ENCODE measurements at regions not wholly inside any gene's neighbourhood (a gene's known extent, or its start where the extent isn't known, plus 50 kb on each side); places are given as distances from the start of the nearest gene placed in this dataset.

DNA sequence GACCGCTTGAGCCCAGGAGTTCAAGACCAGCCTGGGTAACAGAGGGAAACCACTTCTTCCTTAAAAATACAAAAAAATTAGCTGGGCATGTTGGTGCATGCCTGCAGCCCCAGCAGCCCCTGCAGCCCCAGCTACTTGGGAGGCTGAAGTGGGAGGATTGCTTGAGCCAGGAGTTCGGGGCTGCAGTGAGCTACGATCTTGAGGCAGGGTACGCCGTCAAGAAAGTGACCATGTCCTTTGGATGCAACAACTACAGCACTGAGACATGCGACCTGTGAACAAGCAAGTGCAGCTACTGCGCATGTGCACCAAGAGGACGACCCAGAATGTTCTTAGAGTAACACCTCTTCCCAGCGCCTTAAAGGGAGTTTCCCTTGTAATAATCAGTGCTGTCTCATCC, 66.6 kb upstream of the ZNF479 start:
- H3K4me1 ChIP-seq (ENCODE audit: low read depth, poor library complexity, severe bottlenecking): no peaks in the 10 kb centered on the region
- H3K36me3 ChIP-seq (ENCODE audit: insufficient read depth): no peaks in the 10 kb centered on the region
- no peak overlapping the region for H3K4me3 ChIP-seq (IDR thresholded peaks at IDR 0.05; ENCODE audit: insufficient read depth, low read depth, low read length)
- H3K27me3 ChIP-seq (ENCODE audit: insufficient read depth, low read depth): no peaks in the 10 kb centered on the region
- H3K4me2 ChIP-seq: no peak overlapping the region
- no peaks in the 10 kb centered on the region for H3K79me2 ChIP-seq (ENCODE audit: insufficient read depth, low read depth)
- H3K27ac ChIP-seq: no peak overlapping the region
- no peak overlapping the region for H3K9ac ChIP-seq
- H4K20me1 ChIP-seq (ENCODE audit: insufficient read depth): no peaks in the 10 kb centered on the region
- TF ChIP-seq, protein P1, sequence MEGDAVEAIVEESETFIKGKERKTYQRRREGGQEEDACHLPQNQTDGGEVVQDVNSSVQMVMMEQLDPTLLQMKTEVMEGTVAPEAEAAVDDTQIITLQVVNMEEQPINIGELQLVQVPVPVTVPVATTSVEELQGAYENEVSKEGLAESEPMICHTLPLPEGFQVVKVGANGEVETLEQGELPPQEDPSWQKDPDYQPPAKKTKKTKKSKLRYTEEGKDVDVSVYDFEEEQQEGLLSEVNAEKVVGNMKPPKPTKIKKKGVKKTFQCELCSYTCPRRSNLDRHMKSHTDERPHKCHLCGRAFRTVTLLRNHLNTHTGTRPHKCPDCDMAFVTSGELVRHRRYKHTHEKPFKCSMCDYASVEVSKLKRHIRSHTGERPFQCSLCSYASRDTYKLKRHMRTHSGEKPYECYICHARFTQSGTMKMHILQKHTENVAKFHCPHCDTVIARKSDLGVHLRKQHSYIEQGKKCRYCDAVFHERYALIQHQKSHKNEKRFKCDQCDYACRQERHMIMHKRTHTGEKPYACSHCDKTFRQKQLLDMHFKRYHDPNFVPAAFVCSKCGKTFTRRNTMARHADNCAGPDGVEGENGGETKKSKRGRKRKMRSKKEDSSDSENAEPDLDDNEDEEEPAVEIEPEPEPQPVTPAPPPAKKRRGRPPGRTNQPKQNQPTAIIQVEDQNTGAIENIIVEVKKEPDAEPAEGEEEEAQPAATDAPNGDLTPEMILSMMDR (conservative IDR thresholded peaks at IDR 0.05; ENCODE audit: low read depth, low read length): no peak
- no peak overlapping the region for H2AFZ ChIP-seq (ENCODE audit: low read depth)

DNA sequence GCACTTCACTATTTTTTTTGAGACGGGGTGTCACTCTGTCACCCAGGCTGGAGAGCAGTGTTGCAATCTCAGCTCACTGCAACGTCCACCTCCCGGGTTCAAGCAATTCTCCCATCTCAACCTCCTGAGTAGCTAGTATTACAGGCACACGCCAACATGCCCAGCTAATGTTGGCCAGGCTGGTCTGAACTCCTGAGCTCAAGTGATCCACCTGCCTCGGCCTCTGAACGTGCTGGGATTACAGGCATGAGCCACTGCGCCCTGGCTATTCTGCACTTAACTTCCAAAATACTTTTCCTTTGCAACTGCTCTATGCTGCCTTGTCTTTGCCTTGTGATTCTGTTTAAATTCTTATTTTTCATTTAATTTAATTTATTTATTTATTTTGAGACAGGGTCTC, 67.0 kb upstream of the ZNF479 start:
- Histone ChIP-seq H3K27ac (no peak overlapping the region), H4K20me1 (ENCODE audit: insufficient read depth) (no peaks in the 10 kb centered on the region), H3K27me3 (ENCODE audit: insufficient read depth, low read depth) (no peaks in the 10 kb centered on the region), H3K36me3 (ENCODE audit: insufficient read depth) (no peaks in the 10 kb centered on the region), H3K4me2 (no peak overlapping the region), H3K4me1 (ENCODE audit: low read depth, poor library complexity, severe bottlenecking) (no peaks in the 10 kb centered on the region), H3K9ac (no peak overlapping the region), H3K4me3 (IDR thresholded peaks at IDR 0.05; ENCODE audit: insufficient read depth, low read depth, low read length) (no peak overlapping the region), H3K79me2 (ENCODE audit: insufficient read depth, low read depth) (no peaks in the 10 kb centered on the region), H2AFZ (ENCODE audit: low read depth) (no peak overlapping the region)
- TF ChIP-seq, protein P1 (conservative IDR thresholded peaks at IDR 0.05; ENCODE audit: low read depth, low read length): no peak

DNA sequence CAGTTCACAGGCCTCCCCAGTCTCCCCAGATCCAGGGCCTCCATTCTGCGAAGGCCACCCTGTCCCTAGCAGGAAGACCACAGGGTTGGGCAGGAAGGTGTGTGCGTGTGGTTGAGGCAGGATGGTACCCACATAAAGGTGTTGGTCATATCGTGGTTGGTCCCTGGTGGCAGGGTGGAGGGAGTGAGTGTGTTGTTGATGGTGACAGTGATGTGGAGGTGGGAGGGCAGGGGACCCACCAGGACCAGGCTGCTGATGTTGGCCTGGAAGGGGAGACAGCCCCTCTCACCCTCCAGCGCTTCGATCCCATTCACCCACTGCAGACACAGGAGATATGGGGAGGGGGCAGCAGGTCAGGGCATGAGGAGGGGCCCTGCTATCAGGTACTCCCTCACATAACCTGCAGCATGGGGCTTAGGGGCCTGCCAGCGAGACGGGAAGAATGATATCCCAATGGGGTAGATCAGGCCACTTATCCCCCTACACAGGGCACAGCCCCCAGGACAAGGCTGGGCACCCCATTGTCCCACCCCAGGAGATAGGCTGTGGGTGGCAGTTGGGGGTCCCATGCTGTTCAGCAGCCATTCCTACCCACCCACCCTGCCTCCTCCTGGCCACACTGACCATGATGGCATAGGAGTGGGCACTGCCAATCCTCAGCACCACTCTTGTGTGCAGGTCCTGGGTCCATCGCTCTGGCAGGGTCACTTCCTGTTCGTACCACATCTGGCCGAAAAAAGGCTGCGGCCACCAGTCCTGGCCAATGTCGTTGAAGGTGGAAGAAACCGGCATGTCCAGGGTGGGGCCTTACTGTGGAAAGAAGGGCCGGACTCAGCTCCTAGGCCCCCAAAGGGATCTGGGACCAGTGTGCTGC, 69.0 kb upstream of the ZNF479 start:
- Histone ChIP-seq H2AFZ (ENCODE audit: low read depth) (no peak overlapping the region), H3K4me2 (no peak overlapping the region), H3K9ac (no peak overlapping the region), H3K4me3 (IDR thresholded peaks at IDR 0.05; ENCODE audit: insufficient read depth, low read depth, low read length) (no peak overlapping the region), H3K27me3 (ENCODE audit: insufficient read depth, low read depth) (no peaks in the 10 kb centered on the region), H3K36me3 (ENCODE audit: insufficient read depth) (no peaks in the 10 kb centered on the region), H3K4me1 (ENCODE audit: low read depth, poor library complexity, severe bottlenecking) (no peaks in the 10 kb centered on the region), H3K27ac (no peak overlapping the region), H4K20me1 (ENCODE audit: insufficient read depth) (no peaks in the 10 kb centered on the region), H3K79me2 (ENCODE audit: insufficient read depth, low read depth) (no peaks in the 10 kb centered on the region)
- TF ChIP-seq, protein P1 (conservative IDR thresholded peaks at IDR 0.05; ENCODE audit: low read depth, low read length): no peak

DNA sequence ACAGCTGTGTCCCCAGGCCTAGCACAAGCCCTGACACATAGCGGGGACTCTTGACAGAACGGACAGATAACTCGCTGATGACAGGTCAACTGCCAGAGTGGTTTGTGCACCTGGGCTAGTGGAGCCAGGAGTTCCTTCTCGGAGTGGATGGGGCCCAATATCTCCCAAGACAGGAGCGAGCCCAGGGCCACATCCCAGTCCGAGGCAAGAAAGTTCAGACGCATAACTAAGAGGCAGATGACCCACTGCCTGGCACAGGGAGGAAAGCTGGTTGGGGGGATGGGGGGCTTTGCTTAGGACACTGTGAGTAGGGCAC, 69.6 kb upstream of the ZNF479 start:
- Histone ChIP-seq H4K20me1 (ENCODE audit: insufficient read depth) (no peaks in the 10 kb centered on the region), H3K4me1 (ENCODE audit: low read depth, poor library complexity, severe bottlenecking) (no peaks in the 10 kb centered on the region), H2AFZ (ENCODE audit: low read depth) (no peak overlapping the region), H3K36me3 (ENCODE audit: insufficient read depth) (no peaks in the 10 kb centered on the region), H3K27ac (no peak overlapping the region), H3K79me2 (ENCODE audit: insufficient read depth, low read depth) (no peaks in the 10 kb centered on the region), H3K4me2 (no peak overlapping the region), H3K4me3 (IDR thresholded peaks at IDR 0.05; ENCODE audit: insufficient read depth, low read depth, low read length) (no peak overlapping the region), H3K9ac (no peak overlapping the region), H3K27me3 (ENCODE audit: insufficient read depth, low read depth) (no peaks in the 10 kb centered on the region)
- TF ChIP-seq, protein P1 (conservative IDR thresholded peaks at IDR 0.05; ENCODE audit: low read depth, low read length): no peak
